ENCODE measurements at regions not wholly inside any gene's neighbourhood (a gene's known extent, or its start where the extent isn't known, plus 50 kb on each side); places are given as distances from the start of the nearest gene placed in this dataset.

DNA sequence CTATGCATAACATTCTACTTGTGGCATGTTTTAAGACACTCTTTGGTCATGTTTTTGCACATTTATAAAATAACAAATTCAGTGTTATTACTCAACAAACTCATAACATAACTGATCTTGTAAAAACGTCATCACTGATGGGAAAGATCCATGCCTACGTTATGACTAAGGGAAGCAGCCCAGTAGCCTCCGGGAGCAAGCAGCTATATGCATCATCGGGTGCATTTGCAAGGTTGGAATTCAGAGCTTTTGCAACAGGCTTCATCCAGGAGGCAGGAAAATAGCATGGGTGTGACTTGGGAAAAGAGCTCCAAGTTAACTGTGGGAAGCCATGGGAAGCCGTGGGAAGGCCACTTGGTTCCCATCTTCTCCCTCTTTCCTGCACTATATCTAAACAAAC, 271.6 kb upstream of the SGK1 start:
- ChIA-PET CTCF (interaction anchor here (1.1 kb wide), 1 partner anchor 465 kb away, joined by 3 read pairs; no protein-coding TSS in a partner anchor), POLR2A (no interaction called here)
- no peaks in the 10 kb centered on the region for H3K27me3 Mint-ChIP-seq
- H3K4me3 Mint-ChIP-seq = no peak overlapping the region
- H3K27ac Mint-ChIP-seq = no peak overlapping the region
- no peaks in the 10 kb centered on the region for H3K36me3 Mint-ChIP-seq (ENCODE audit: low read depth)
- TF ChIP-seq CTCF (IDR thresholded peaks at IDR 0.05) = no peak
- DNase-seq = no peak
- no peaks in the 10 kb centered on the region for H3K9me3 Mint-ChIP-seq
- no peaks in the 10 kb centered on the region for H3K4me1 Mint-ChIP-seq (ENCODE audit: low read depth)
- ATAC-seq = no peak
- intact Hi-C loops (cut with micrococcal nuclease) = no loop called here

DNA sequence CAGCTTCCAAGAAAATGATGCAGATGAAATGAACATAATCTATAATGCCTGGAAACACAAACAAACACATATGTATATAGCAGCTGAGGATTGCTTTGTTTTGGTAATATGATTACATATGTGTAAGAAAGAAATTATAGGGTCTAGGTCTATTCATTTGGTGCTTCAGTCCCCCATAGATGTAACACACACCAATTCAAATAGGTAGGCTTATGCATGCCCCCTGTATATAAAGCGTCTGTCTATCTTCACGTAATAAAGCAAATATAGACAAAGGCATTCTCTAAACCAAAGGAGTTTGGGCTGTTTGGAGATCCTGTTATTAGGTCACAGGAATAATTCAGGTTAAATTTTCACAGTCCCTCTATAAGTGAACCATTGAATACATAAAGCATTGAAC, 270.4 kb upstream of the SGK1 start:
- ChIA-PET POLR2A (no interaction called here), CTCF (interaction anchor here (0.9 kb wide), 1 partner anchor 376 kb away, joined by 3 read pairs; no protein-coding TSS in a partner anchor)
- no peak overlapping the region for H3K4me3 Mint-ChIP-seq
- H3K36me3 Mint-ChIP-seq (ENCODE audit: low read depth) = no peaks in the 10 kb centered on the region
- no peak for TF ChIP-seq CTCF (IDR thresholded peaks at IDR 0.05)
- H3K4me1 Mint-ChIP-seq (ENCODE audit: low read depth) = no peaks in the 10 kb centered on the region
- DNase-seq (no peak), ATAC-seq (no peak)
- no peaks in the 10 kb centered on the region for H3K9me3 Mint-ChIP-seq
- no peaks in the 10 kb centered on the region for H3K27me3 Mint-ChIP-seq
- intact Hi-C loops (cut with micrococcal nuclease) = no loop called here
- H3K27ac Mint-ChIP-seq = no peak overlapping the region

DNA sequence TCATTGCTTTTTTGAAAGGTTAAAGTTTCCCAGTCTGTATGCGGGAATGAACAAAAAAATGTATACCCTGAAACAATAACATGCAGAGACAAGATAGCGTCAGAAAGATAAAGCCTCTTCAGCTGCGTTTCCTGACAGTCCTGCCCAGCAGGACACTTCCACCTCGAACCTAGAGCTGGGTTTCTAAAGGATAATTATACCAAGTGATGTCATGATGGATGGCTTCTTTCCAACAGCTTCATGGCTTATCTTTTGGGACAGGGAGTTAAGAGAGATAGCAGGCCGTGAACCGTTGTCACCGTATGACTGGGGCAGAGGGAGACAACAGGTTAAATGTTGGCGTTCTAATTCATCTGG, 267.6 kb upstream of the SGK1 start:
- Mint-ChIP-seq H3K4me3 (no peak overlapping the region), H3K36me3 (ENCODE audit: low read depth) (no peaks in the 10 kb centered on the region), H3K4me1 (ENCODE audit: low read depth) (no peaks in the 10 kb centered on the region), H3K27me3 (no peaks in the 10 kb centered on the region), H3K9me3 (no peaks in the 10 kb centered on the region), H3K27ac (no peak overlapping the region)
- DNase-seq (no peak), ATAC-seq (no peak)
- no peak for TF ChIP-seq CTCF (IDR thresholded peaks at IDR 0.05)
- intact Hi-C loops (cut with micrococcal nuclease) = no loop called here
- ChIA-PET CTCF (no interaction called here), POLR2A (no interaction called here)

GRCh38 chr6:134584847-134585516, 267.1 kb upstream of the SGK1 start:
- Mint-ChIP-seq H3K4me1 (ENCODE audit: low read depth) (no peaks in the 10 kb centered on the region), H3K4me3 (no peak overlapping the region), H3K27me3 (no peaks in the 10 kb centered on the region), H3K36me3 (ENCODE audit: low read depth) (no peaks in the 10 kb centered on the region), H3K27ac (no peak overlapping the region), H3K9me3 (no peaks in the 10 kb centered on the region)
- TF ChIP-seq CTCF (IDR thresholded peaks at IDR 0.05) = no peak
- intact Hi-C loops (cut with micrococcal nuclease) = no loop called here
- ATAC-seq (no peak), DNase-seq (no peak)
- POLR2A ChIA-PET = no interaction called here
- CTCF ChIA-PET = no interaction called here

DNA sequence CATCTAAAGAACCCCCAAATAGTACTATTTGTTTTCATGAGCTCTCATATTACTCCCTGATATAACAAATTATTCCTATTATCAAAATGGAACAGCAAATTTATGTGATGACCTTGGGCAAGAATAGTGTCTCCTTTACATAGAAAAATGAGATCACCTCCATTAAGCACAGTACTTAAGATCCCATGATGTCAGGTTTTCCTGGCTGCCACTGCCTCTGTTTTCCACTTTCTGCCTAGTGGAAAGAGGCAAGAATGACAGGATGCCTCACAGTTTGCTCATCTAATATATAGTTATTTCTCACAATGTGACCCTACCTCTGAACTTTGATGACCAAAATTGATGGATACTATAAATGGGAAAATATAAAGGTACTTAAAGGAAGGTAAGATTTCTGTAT, 260.1 kb upstream of the SGK1 start:
- Mint-ChIP-seq H3K4me1 (ENCODE audit: low read depth) (no peaks in the 10 kb centered on the region), H3K9me3 (peaks cover 2% of the 10 kb centered on the region), H3K4me3 (no peak overlapping the region), H3K27me3 (no peaks in the 10 kb centered on the region), H3K36me3 (ENCODE audit: low read depth) (no peaks in the 10 kb centered on the region), H3K27ac (no peak overlapping the region)
- ChIA-PET POLR2A (no interaction called here), CTCF (no interaction called here)
- intact Hi-C loops (cut with micrococcal nuclease) = no loop called here
- ATAC-seq (no peak), DNase-seq (no peak)
- TF ChIP-seq CTCF (IDR thresholded peaks at IDR 0.05) = no peak
